ENCODE measurements at regions not wholly inside any gene's neighbourhood (a gene's known extent, or its start where the extent isn't known, plus 50 kb on each side); places are given as distances from the start of the nearest gene placed in this dataset.
"Not testable (repeated sequence)": the region's sequence is repeated elsewhere in the genome, so short reads cannot be mapped to it uniquely, and the experiment has no call there.

DNA sequence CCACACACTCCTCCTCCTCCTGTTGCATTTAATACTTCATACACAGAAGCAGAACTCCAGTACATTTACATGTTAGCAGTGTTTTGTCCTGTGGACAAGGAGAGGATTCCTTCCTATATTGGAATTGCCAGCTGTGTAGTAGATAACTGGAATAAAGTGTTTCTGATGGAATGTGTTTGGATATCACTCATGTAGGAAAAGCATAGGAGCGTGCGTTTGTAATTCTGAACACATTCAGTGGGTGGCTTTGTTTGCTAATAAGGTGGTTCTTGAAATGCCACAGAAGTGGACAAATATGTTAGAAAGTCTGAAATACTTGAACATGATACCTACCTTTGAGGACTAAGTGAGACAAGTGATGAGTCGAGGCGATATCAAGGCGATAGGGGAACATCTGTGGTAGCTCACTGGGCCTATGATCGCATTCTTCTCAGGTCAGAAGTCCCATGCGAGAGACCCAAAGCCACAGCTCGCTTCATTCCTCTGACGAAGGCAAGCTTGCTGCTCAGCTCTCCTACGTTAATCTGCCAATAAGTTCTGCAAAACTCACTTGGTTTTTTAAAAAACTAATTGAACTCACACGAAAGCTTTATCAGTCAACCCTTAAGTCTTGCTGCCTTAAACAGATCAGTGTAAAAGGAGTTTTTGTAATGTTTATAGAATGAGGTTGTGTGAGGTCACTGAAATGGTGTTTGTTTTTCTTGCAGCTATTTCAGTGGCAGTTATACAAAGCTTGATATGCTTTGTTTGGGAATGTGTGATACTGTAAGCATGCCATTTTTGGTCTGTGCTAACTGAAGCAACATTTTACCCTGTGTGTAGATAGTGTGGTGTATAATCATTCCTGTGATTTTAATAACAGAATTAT, 159.9 kb downstream of the SOX4 start:
- no peak overlapping the region for H3K27ac Mint-ChIP-seq
- peaks cover 0 to 2% (median 0%) of the 10 kb centered on the region in 7 donors for H3K9me3 Mint-ChIP-seq
- H3K4me3 Mint-ChIP-seq = no peak overlapping the region
- H3K27me3 Mint-ChIP-seq = peaks cover 0 to 5% (median 0%) of the 10 kb centered on the region in 3 donors
- ATAC-seq (ENCODE audit: low read depth in 2 of 2) = no peak
- H3K4me1 Mint-ChIP-seq = peaks cover 0 to 3% (median 0%) of the 10 kb centered on the region in 3 donors
- H3K36me3 Mint-ChIP-seq = no peaks in the 10 kb centered on the region
- no peak for DNase-seq

DNA sequence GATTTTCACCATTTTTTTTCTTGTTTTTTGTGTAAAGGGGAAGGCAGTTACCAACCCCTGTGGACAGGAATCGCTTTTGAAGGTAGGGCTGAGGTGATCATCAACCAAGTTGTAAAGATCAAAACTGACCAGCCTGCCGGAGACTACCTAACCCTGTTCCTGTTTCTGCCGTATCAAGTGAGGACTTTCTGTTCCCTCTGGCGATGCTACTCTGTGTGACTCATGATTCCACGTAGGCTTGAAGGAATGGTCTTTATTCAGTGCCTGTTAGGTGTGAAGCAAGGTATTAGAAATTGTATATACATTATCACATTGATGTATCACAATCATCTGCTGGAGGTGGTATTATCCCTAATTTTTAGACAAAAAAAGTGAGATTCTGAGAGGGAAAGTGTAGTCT, 161.3 kb downstream of the SOX4 start:
- DNase-seq = no peak
- Mint-ChIP-seq H3K9me3 (peaks cover 0 to 2% (median 0%) of the 10 kb centered on the region in 7 donors), H3K36me3 (no peaks in the 10 kb centered on the region), H3K27ac (peak overlapping the region in 2 of 6 donors; percentile 15 to 30), H3K27me3 (peaks cover 0 to 5% (median 0%) of the 10 kb centered on the region in 3 donors), H3K4me1 (peaks cover 0 to 3% (median 0%) of the 10 kb centered on the region in 3 donors), H3K4me3 (no peak overlapping the region)
- no peak for ATAC-seq (ENCODE audit: low read depth in 2 of 2)

DNA sequence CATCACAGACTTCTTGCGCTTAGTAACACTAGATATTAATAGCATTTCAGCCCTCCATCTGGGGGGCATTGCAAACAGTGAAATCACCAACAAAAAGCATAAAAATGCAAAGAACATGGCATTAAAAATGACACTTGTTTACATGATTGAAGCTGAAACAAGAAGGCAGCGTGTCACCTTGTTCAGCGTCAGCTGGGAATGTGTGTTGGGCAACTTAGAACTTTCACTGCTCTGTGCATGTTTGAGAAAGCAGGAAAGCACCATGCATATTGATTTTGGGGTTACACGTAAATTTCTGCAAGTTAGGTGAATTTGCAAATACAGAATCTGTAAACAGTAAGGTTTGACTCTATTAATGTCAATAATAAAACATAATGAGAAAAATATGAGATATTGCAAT, 162.9 kb downstream of the SOX4 start:
- ATAC-seq (ENCODE audit: low read depth in 2 of 2) (no peak), DNase-seq (no peak)
- Mint-ChIP-seq H3K27ac (no peak overlapping the region), H3K4me3 (no peak overlapping the region), H3K36me3 (no peaks in the 10 kb centered on the region), H3K27me3 (peaks cover 0 to 5% (median 0%) of the 10 kb centered on the region in 3 donors), H3K4me1 (peaks cover 0 to 3% (median 0%) of the 10 kb centered on the region in 3 donors), H3K9me3 (peaks cover 0 to 2% (median 0%) of the 10 kb centered on the region in 7 donors)

DNA sequence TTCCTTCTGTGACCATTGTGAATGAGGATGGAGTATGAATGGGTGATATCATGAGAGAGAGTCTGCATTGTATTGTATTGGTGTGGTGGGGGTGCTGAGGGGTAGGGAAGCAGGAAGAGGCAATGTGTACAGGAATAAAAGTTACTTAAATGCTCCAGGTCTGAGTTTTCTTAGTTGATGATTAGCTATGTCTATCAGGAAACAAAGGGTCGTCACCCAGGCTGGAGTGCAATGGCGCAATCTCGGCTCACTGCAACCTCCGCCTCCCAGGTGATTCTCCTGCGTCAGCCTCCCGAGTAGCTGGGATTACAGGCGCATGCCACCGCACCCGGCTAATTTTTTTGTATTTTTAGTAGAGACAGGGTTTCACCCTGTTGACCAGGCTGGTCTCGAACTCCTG, 163.8 kb downstream of the SOX4 start:
- H3K27me3 Mint-ChIP-seq; H3K4me1 Mint-ChIP-seq; H3K9me3 Mint-ChIP-seq; H3K36me3 Mint-ChIP-seq; H3K4me3 Mint-ChIP-seq; DNase-seq; ATAC-seq (ENCODE audit: low read depth in 2 of 2): not testable (repeated sequence)
- H3K27ac Mint-ChIP-seq = peak overlapping the region in 1 of 6 donors; percentile 0

DNA sequence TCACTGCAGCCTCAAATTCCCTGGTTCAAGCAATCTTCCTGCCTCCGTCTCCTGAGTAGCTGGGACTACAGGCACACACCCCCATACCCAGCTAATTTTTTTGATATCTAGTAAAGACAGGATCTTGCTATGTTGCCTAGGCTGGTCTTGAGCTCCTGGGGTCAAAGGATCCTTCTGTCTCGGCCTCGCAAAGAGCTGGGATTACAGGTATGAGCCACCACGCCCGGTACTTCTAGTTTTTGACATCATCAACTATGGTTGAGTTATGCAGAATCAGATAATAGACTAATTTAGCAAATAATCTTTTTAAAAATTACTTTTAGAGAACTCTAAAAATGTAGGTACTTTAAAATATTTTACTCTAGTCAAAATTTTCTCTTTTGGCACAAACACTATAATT, 166.2 kb downstream of the SOX4 start:
- no peak for ATAC-seq (ENCODE audit: low read depth in 2 of 2)
- Mint-ChIP-seq H3K4me3 (no peak overlapping the region), H3K9me3 (peaks cover 0 to 5% (median 0%) of the 10 kb centered on the region in 7 donors), H3K27ac (no peak overlapping the region), H3K36me3 (no peaks in the 10 kb centered on the region), H3K27me3 (no peaks in the 10 kb centered on the region), H3K4me1 (no peaks in the 10 kb centered on the region)
- no peak for DNase-seq

DNA sequence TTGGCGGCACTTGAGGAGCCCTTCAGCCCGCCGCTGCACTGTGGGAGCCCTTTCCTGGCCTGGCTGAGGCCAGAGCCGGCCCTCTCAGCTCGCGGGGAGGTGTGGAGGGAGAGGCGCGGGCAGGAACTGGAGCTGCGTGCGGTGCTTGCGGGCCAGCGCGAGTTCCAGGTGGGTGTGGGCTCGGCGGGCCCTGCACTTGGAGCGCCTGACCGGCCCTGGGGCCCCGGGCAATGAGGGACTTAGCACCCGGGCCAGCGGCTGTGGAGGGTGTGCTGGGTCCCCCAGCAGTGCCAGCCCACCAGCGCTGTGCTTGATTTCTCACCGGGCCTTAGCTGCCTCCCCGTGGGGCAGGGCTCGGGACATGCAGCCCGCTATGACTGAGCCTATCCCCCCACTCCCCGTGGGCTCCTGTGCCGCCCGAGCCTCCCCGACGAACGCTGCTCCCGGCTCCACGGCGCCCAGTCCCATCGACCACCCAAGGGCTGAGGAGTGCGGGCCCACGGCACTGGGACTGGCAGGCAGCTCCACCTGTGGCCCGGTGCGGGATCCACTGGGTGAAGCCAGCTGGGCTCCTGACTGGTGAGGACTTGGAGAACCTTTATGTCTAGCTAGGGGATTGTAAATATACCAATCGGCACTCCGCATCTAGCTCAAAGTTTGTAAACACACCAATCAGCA, 167.6 kb downstream of the SOX4 start:
- not testable (repeated sequence) for H3K27ac Mint-ChIP-seq; DNase-seq; H3K4me3 Mint-ChIP-seq; H3K4me1 Mint-ChIP-seq; ATAC-seq (ENCODE audit: low read depth in 2 of 2); H3K9me3 Mint-ChIP-seq; H3K36me3 Mint-ChIP-seq; H3K27me3 Mint-ChIP-seq

GRCh38 chr6:21764989-21765388, 171.4 kb downstream of the SOX4 start:
- no peaks in the 10 kb centered on the region for H3K27me3 Mint-ChIP-seq
- H3K36me3 Mint-ChIP-seq = no peaks in the 10 kb centered on the region
- peaks cover 0 to 5% (median 0%) of the 10 kb centered on the region in 7 donors for H3K9me3 Mint-ChIP-seq
- no peak for ATAC-seq (ENCODE audit: low read depth in 2 of 2)
- DNase-seq = no peak
- H3K4me1 Mint-ChIP-seq = no peaks in the 10 kb centered on the region
- no peak overlapping the region for H3K27ac Mint-ChIP-seq
- no peak overlapping the region for H3K4me3 Mint-ChIP-seq

- H3K27me3 Mint-ChIP-seq = no peaks in the 10 kb centered on the region
- H3K36me3 Mint-ChIP-seq = no peaks in the 10 kb centered on the region
- no peak overlapping the region for H3K4me3 Mint-ChIP-seq
- H3K9me3 Mint-ChIP-seq = no peaks in the 10 kb centered on the region
- no peak overlapping the region for H3K27ac Mint-ChIP-seq
- no peaks in the 10 kb centered on the region for H3K4me1 Mint-ChIP-seq
- DNase-seq (no peak), ATAC-seq (ENCODE audit: low read depth in 2 of 2) (no peak)
These were observed 174.5 kb downstream of the SOX4 start for GRCh38 chr6:21767891-21768648.

- DNase-seq (no peak), ATAC-seq (ENCODE audit: low read depth in 2 of 2) (no peak)
- H3K27me3 Mint-ChIP-seq = no peaks in the 10 kb centered on the region
- H3K36me3 Mint-ChIP-seq = no peaks in the 10 kb centered on the region
- no peak overlapping the region for H3K4me3 Mint-ChIP-seq
- H3K4me1 Mint-ChIP-seq = no peaks in the 10 kb centered on the region
- no peaks in the 10 kb centered on the region for H3K9me3 Mint-ChIP-seq
- no peak overlapping the region for H3K27ac Mint-ChIP-seq
These were observed 175.9 kb downstream of the SOX4 start for GRCh38 chr6:21769405-21769861.

- Mint-ChIP-seq H3K4me3 (no peak overlapping the region), H3K27ac (no peak overlapping the region), H3K9me3 (no peaks in the 10 kb centered on the region), H3K4me1 (no peaks in the 10 kb centered on the region), H3K36me3 (no peaks in the 10 kb centered on the region), H3K27me3 (no peaks in the 10 kb centered on the region)
- no peak for ATAC-seq (ENCODE audit: low read depth in 2 of 2)
- DNase-seq = no peak
These were observed 176.4 kb downstream of the SOX4 start for GRCh38 chr6:21769968-21770367.

DNA sequence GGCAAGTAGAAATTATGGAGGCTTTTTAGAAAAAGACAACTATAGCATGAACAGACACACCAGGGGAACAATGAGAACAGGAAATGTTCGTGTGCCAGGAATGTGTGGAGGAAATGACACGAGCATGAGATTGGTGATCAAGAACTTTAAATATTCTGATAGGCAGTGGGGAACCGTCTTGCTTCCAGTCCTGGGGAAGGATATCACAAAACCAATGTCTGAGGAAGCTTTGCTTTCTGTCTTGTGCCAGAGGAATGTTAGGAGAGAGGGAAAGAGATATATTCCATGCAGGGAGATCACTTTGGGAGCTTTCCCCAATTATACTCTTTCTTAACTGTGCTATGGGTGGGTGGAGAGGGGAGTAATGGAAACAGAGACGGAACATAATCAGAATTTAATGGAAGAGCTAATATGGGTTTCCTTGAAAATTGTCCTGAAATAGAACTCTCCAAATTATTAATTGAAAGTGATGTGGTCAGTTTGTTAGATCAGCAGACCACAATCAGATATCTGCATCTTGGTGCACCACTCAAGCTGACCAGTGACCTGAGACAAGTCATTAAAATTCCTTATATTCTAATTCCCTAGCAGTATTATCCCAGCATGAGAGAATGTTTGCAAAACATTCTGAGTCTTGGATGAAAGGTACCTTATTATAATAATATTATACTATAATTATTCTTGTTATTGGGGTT, 178.2 kb downstream of the SOX4 start:
- ATAC-seq (ENCODE audit: low read depth in 2 of 2) = no peak
- Mint-ChIP-seq H3K27ac (no peak overlapping the region), H3K4me1 (no peaks in the 10 kb centered on the region), H3K9me3 (no peaks in the 10 kb centered on the region), H3K36me3 (no peaks in the 10 kb centered on the region), H3K4me3 (no peak overlapping the region), H3K27me3 (no peaks in the 10 kb centered on the region)
- DNase-seq = no peak

DNA sequence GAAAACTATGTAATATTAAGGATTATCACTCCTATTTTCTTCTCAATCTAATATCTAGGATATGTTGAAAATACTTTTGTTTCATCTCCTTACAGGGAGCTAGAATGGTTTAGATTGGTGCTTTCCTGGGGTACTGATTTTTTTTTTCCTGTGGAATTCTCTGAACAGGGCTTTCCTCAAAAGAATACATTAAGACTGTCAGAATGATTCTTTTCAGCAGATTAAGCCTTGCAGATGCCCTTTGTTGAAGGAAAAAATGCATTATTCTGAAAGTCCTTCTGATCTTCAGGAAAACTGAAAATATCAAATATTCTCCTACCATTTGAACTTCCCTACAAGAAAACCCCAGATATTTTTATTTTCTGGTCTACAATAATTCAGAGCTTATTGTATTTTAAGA, 178.9 kb downstream of the SOX4 start:
- H3K36me3 Mint-ChIP-seq = no peaks in the 10 kb centered on the region
- no peak for DNase-seq
- ATAC-seq (ENCODE audit: low read depth in 2 of 2) = no peak
- no peak overlapping the region for H3K4me3 Mint-ChIP-seq
- no peaks in the 10 kb centered on the region for H3K27me3 Mint-ChIP-seq
- H3K4me1 Mint-ChIP-seq = no peaks in the 10 kb centered on the region
- no peak overlapping the region for H3K27ac Mint-ChIP-seq
- H3K9me3 Mint-ChIP-seq = no peaks in the 10 kb centered on the region

DNA sequence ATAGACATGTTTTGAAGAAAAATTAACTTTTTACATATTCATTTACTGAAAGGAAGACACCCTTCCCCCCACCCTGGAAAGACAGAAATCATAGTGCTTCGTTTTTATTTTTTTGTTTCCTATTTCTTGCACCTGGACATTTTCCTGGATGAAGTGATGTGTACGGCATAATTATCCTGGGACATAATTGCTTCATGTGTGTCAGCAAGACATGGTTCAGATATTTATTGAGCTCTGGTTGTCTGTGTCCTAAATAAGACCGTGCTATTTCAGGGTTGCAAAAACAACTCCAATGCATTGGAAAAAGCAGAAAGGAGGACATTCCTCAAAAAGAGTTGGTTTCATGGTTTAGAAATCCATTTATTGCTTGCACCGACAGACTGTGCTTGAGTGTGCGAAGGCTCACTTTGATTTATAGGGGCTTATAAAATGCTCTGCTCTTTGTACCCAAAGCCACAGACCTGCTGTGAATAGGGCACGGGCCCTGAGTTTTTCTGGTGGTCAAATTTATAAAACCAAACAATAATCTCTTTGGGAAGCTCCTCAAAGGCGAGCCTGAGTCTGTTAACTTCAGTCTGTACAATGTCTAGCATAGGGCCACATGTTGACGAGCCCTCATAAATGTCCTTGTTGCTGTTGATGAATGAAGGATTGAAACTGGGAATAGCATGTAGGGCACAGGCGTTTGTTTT, 179.5 kb downstream of the SOX4 start:
- no peaks in the 10 kb centered on the region for H3K36me3 Mint-ChIP-seq
- H3K4me3 Mint-ChIP-seq = no peak overlapping the region
- no peaks in the 10 kb centered on the region for H3K9me3 Mint-ChIP-seq
- no peaks in the 10 kb centered on the region for H3K27me3 Mint-ChIP-seq
- DNase-seq (no peak), ATAC-seq (ENCODE audit: low read depth in 2 of 2) (no peak)
- H3K4me1 Mint-ChIP-seq = no peaks in the 10 kb centered on the region
- no peak overlapping the region for H3K27ac Mint-ChIP-seq
